ENCODE measurements at regions not wholly inside any gene's neighbourhood (a gene's known extent, or its start where the extent isn't known, plus 50 kb on each side); places are given as distances from the start of the nearest gene placed in this dataset.

- Histone ChIP-seq H3K36me3 (ENCODE audit: control insufficient read depth, insufficient read depth, low read length, severe bottlenecking) (no peaks in the 10 kb centered on the region), H3K4me3 (ENCODE audit: low read length) (no peak overlapping the region), H3K27me3 (replicated peaks; ENCODE audit: control insufficient read depth, insufficient read depth, low read length) (peaks cover 6% of the 10 kb centered on the region), H3K9me3 (ENCODE audit: control insufficient read depth, low read length) (no peaks in the 10 kb centered on the region), H3K4me1 (ENCODE audit: control insufficient read depth, insufficient read depth, low read length) (peaks cover 4% of the 10 kb centered on the region), H3K9ac (ENCODE audit: low read length) (no peak overlapping the region)
- no peak for DNase-seq (ENCODE audit: low read depth)
Observed at GRCh38 chr10:43856299-43856698, 207.6 kb upstream of the ZNF32 start.

DNA sequence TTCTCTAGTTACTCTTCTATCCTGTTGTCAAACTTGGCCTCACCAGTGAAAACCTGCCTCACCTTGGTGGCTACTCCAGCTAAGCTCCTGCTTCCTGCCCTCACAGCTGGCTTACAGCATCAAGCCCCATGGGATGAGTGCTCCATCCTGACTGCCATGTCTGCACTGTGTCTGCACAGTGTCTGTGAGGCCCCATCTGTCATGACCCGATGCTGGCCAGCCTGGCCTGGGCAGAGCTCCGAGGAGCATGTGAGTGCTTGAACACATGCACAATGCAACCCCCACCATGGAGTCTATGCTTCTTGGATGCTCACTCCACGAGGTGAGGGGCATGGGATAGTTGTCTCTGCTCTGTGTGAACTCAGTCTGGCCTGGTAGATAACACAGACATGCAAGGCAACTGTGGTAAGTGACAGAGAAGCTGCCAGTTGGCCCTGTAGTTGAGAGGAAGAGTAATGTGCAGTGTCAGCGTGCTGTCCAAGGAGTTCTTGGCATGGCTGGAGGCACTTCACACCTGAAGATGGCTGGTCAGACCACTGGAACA, 207.1 kb upstream of the ZNF32 start:
- Histone ChIP-seq H3K27me3 (replicated peaks; ENCODE audit: control insufficient read depth, insufficient read depth, low read length) (peaks cover 6% of the 10 kb centered on the region), H3K9ac (ENCODE audit: low read length) (no peak overlapping the region), H3K4me3 (ENCODE audit: low read length) (no peak overlapping the region), H3K9me3 (ENCODE audit: control insufficient read depth, low read length) (no peaks in the 10 kb centered on the region), H3K4me1 (ENCODE audit: control insufficient read depth, insufficient read depth, low read length) (peaks cover 4% of the 10 kb centered on the region), H3K36me3 (ENCODE audit: control insufficient read depth, insufficient read depth, low read length, severe bottlenecking) (no peaks in the 10 kb centered on the region)
- DNase-seq (ENCODE audit: low read depth), result no peak

DNA sequence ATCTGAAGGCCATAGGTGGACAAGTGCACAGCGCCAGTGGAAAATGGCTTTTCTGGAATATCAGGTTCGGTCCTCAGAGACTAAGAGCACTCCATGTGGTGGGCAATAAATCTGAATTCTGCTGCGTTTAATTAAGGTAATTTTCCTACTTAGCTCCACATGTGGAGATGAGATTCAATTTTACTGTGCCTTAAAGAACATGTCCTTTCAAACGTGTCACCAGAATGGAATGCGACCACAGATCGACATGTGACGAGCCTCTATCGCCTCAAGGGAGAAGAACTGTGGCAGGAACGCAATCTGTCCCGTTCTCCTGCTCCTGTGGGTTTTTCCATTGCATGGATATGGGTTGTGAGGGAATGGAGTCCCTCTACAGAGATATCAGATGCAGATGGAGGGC, 205.3 kb upstream of the ZNF32 start:
- Histone ChIP-seq H3K4me3 (ENCODE audit: low read length) (no peak overlapping the region), H3K27me3 (replicated peaks; ENCODE audit: control insufficient read depth, insufficient read depth, low read length) (peaks cover 6% of the 10 kb centered on the region), H3K36me3 (ENCODE audit: control insufficient read depth, insufficient read depth, low read length, severe bottlenecking) (no peaks in the 10 kb centered on the region), H3K9ac (ENCODE audit: low read length) (no peak overlapping the region), H3K9me3 (ENCODE audit: control insufficient read depth, low read length) (no peaks in the 10 kb centered on the region), H3K4me1 (ENCODE audit: control insufficient read depth, insufficient read depth, low read length) (peaks cover 4% of the 10 kb centered on the region)
- DNase-seq (ENCODE audit: low read depth), result peak; percentile 65

DNA sequence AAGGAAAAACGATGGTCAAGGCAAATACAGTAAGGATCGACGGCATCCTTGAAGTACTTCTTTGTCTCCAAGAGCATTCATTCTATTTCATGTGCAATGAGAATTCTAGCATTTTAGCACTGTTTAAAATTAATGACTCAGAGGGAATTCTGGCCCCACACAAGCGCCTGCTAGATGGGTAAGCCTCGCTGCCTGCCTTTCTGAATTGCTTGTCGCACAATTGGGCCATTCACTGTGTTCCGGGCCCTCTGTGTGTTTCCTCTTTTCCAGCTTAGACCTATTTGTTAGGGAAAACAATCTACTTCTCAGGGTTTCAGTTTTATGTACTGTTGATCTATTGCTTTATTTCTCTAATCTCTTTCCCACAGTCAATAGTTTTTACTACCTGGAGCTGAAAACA, 204.7 kb upstream of the ZNF32 start:
- Histone ChIP-seq H3K9ac (ENCODE audit: low read length) (no peak overlapping the region), H3K36me3 (ENCODE audit: control insufficient read depth, insufficient read depth, low read length, severe bottlenecking) (no peaks in the 10 kb centered on the region), H3K4me1 (ENCODE audit: control insufficient read depth, insufficient read depth, low read length) (peaks cover 4% of the 10 kb centered on the region), H3K9me3 (ENCODE audit: control insufficient read depth, low read length) (no peaks in the 10 kb centered on the region), H3K4me3 (ENCODE audit: low read length) (no peak overlapping the region), H3K27me3 (replicated peaks; ENCODE audit: control insufficient read depth, insufficient read depth, low read length) (peaks cover 6% of the 10 kb centered on the region)
- no peak for DNase-seq (ENCODE audit: low read depth)

GRCh38 chr10:43852644-43853214, 204.0 kb upstream of the ZNF32 start:
- no peaks in the 10 kb centered on the region for H3K9me3 ChIP-seq (ENCODE audit: control insufficient read depth, low read length)
- H3K9ac ChIP-seq (ENCODE audit: low read length), result no peak overlapping the region
- H3K4me3 ChIP-seq (ENCODE audit: low read length), result no peak overlapping the region
- no peaks in the 10 kb centered on the region for H3K36me3 ChIP-seq (ENCODE audit: control insufficient read depth, insufficient read depth, low read length, severe bottlenecking)
- peaks cover 4% of the 10 kb centered on the region for H3K4me1 ChIP-seq (ENCODE audit: control insufficient read depth, insufficient read depth, low read length)
- H3K27me3 ChIP-seq (replicated peaks; ENCODE audit: control insufficient read depth, insufficient read depth, low read length), result peaks cover 6% of the 10 kb centered on the region
- DNase-seq (ENCODE audit: low read depth), result no peak

GRCh38 chr10:43852149-43852548, 203.5 kb upstream of the ZNF32 start:
- DNase-seq (ENCODE audit: low read depth), result no peak
- Histone ChIP-seq H3K9ac (ENCODE audit: low read length) (no peak overlapping the region), H3K9me3 (ENCODE audit: control insufficient read depth, low read length) (no peaks in the 10 kb centered on the region), H3K4me3 (ENCODE audit: low read length) (no peak overlapping the region), H3K27me3 (replicated peaks; ENCODE audit: control insufficient read depth, insufficient read depth, low read length) (peaks cover 6% of the 10 kb centered on the region), H3K36me3 (ENCODE audit: control insufficient read depth, insufficient read depth, low read length, severe bottlenecking) (no peaks in the 10 kb centered on the region), H3K4me1 (ENCODE audit: control insufficient read depth, insufficient read depth, low read length) (peaks cover 4% of the 10 kb centered on the region)

- Histone ChIP-seq H3K4me1 (ENCODE audit: control insufficient read depth, insufficient read depth, low read length) (peaks cover 10% of the 10 kb centered on the region), H3K9me3 (ENCODE audit: control insufficient read depth, low read length) (no peaks in the 10 kb centered on the region), H3K4me3 (ENCODE audit: low read length) (no peak overlapping the region), H3K9ac (ENCODE audit: low read length) (no peak overlapping the region), H3K36me3 (ENCODE audit: control insufficient read depth, insufficient read depth, low read length, severe bottlenecking) (no peaks in the 10 kb centered on the region), H3K27me3 (replicated peaks; ENCODE audit: control insufficient read depth, insufficient read depth, low read length) (peaks cover 6% of the 10 kb centered on the region)
- DNase-seq (ENCODE audit: low read depth), result no peak
Observed at GRCh38 chr10:43851030-43851429, 202.3 kb upstream of the ZNF32 start.

DNA sequence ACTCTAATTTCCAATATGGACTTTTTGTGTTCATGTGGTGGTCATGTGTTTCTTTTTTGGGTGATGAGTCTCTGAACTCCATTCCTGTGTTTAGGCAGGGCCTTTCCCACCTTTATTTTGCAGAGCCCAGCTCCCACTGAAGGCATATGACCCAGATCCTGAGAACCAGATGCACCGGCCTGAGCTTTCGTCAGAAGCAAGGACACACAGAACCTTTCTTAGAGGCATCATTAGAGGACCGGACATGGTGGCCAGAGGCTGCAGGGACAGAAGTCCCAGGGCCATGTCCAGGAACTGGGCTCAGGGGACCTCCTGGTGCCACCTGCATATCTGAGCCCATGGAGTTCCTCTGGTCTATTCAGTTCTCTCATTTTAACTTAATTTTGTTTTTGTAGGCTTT, 200.9 kb upstream of the ZNF32 start:
- no peaks in the 10 kb centered on the region for H3K36me3 ChIP-seq (ENCODE audit: control insufficient read depth, insufficient read depth, low read length, severe bottlenecking)
- peaks cover 21% of the 10 kb centered on the region for H3K4me1 ChIP-seq (ENCODE audit: control insufficient read depth, insufficient read depth, low read length)
- H3K4me3 ChIP-seq (ENCODE audit: low read length), result no peak overlapping the region
- H3K27me3 ChIP-seq (replicated peaks; ENCODE audit: control insufficient read depth, insufficient read depth, low read length), result peaks cover 6% of the 10 kb centered on the region
- DNase-seq (ENCODE audit: low read depth), result no peak
- no peak overlapping the region for H3K9ac ChIP-seq (ENCODE audit: low read length)
- H3K9me3 ChIP-seq (ENCODE audit: control insufficient read depth, low read length), result no peaks in the 10 kb centered on the region

DNA sequence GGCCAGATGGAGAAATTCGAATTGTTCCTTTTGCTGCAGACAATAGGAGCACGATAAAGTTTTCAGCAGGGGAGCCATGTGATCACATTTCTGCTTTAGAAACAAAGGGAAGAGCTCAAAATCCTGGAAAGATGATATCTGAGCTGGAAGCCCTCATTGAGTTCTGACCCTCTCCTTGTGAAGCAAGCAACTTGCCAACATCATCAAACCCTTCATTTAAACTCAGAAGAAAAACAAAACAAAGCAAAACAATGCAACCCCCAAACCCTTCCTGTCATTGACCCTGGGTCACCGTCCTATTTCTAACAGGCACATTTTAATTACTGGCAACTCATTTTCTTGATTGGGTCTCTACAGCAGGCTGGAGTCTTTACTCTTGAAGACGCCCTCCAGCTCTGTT, 198.3 kb upstream of the ZNF32 start:
- Histone ChIP-seq H3K4me3 (ENCODE audit: low read length) (no peak overlapping the region), H3K9ac (ENCODE audit: low read length) (no peak overlapping the region), H3K27me3 (replicated peaks; ENCODE audit: control insufficient read depth, insufficient read depth, low read length) (no peaks in the 10 kb centered on the region), H3K9me3 (ENCODE audit: control insufficient read depth, low read length) (no peaks in the 10 kb centered on the region), H3K4me1 (ENCODE audit: control insufficient read depth, insufficient read depth, low read length) (peaks cover 38% of the 10 kb centered on the region), H3K36me3 (ENCODE audit: control insufficient read depth, insufficient read depth, low read length, severe bottlenecking) (no peaks in the 10 kb centered on the region)
- no peak for DNase-seq (ENCODE audit: low read depth)

- Histone ChIP-seq H3K36me3 (ENCODE audit: control insufficient read depth, insufficient read depth, low read length, severe bottlenecking) (no peaks in the 10 kb centered on the region), H3K4me3 (ENCODE audit: low read length) (no peak overlapping the region), H3K9me3 (ENCODE audit: control insufficient read depth, low read length) (no peaks in the 10 kb centered on the region), H3K4me1 (ENCODE audit: control insufficient read depth, insufficient read depth, low read length) (peaks cover 38% of the 10 kb centered on the region), H3K27me3 (replicated peaks; ENCODE audit: control insufficient read depth, insufficient read depth, low read length) (no peaks in the 10 kb centered on the region), H3K9ac (ENCODE audit: low read length) (no peak overlapping the region)
- peak; percentile 36 for DNase-seq (ENCODE audit: low read depth)
Observed at GRCh38 chr10:43846187-43846680, 197.6 kb upstream of the ZNF32 start.

GRCh38 chr10:43845121-43845520, 196.4 kb upstream of the ZNF32 start:
- H3K36me3 ChIP-seq (ENCODE audit: control insufficient read depth, insufficient read depth, low read length, severe bottlenecking), result no peaks in the 10 kb centered on the region
- H3K4me3 ChIP-seq (ENCODE audit: low read length), result no peak overlapping the region
- no peak for DNase-seq (ENCODE audit: low read depth)
- H3K27me3 ChIP-seq (replicated peaks; ENCODE audit: control insufficient read depth, insufficient read depth, low read length), result peaks cover 4% of the 10 kb centered on the region
- peaks cover 38% of the 10 kb centered on the region for H3K4me1 ChIP-seq (ENCODE audit: control insufficient read depth, insufficient read depth, low read length)
- H3K9ac ChIP-seq (ENCODE audit: low read length), result no peak overlapping the region
- no peaks in the 10 kb centered on the region for H3K9me3 ChIP-seq (ENCODE audit: control insufficient read depth, low read length)

DNA sequence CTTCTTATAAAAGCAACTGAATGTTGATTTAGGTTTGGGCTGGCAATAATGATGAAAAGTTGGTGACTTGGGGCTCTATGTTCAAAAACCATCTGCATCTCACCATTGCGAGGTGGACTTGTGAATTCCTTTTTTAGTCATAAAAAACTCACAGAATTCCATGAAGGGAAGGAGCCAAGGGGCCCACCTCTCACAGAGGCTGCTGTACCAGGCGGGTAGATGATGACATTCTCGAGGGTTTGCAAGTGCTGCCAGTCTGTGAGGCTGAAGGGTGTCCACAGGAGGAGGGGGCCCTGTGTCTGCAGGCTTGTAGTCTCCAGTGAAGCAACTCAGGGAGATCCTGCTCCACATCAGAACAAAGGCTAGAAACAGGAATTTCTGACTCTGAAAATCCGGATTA, 195.5 kb upstream of the ZNF32 start:
- Histone ChIP-seq H3K4me3 (ENCODE audit: low read length) (peak overlapping the region; percentile 8), H3K9me3 (ENCODE audit: control insufficient read depth, low read length) (no peaks in the 10 kb centered on the region), H3K27me3 (replicated peaks; ENCODE audit: control insufficient read depth, insufficient read depth, low read length) (peaks cover 4% of the 10 kb centered on the region), H3K9ac (ENCODE audit: low read length) (no peak overlapping the region), H3K36me3 (ENCODE audit: control insufficient read depth, insufficient read depth, low read length, severe bottlenecking) (no peaks in the 10 kb centered on the region), H3K4me1 (ENCODE audit: control insufficient read depth, insufficient read depth, low read length) (peaks cover 38% of the 10 kb centered on the region)
- peak; percentile 30 for DNase-seq (ENCODE audit: low read depth)

Data from adipocyte (in vitro differentiated cells).